Endothelial cell of umbilical vein (primary cell): ENCODE measurements at regions not wholly inside any gene's neighbourhood (a gene's known extent, or its start where the extent isn't known, plus 50 kb on each side); places are given as distances from the start of the nearest gene placed in this dataset.

Experiments used
- BruUV-seq: library from RNA; stranded (reverse); fragments of 400-500 nt; replicated peaks from 2 replicates; lab custom pipeline; 2021; lab: Mats Ljungman, UMichigan
- CTCF ChIA-PET: fragments of 300-600, 350-600 bp; sonication (Branson Sonifier 250); formaldehyde crosslinking; loops from one replicate; lab custom pipeline; 2021; ENCODE audit warnings: antibody characterized with exemption, inconsistent platforms; lab: Charles Lee
- POLR2A ChIA-PET: fragments of 300-600, 350-600 bp; sonication (Branson Sonifier 250); formaldehyde crosslinking; loops from one replicate; lab custom pipeline; 2021; ENCODE audit warnings: antibody characterized with exemption, inconsistent platforms; lab: Charles Lee
- DNase-seq: peaks from one replicate; pipeline ENCODE4 v3.0.0-alpha.2; 2011; ENCODE audit warnings: low read depth, low spot score
- FAIRE-seq: peaks from 2 replicates; lab custom pipeline; 2011; peaks lifted over from hg19 to GRCh38; lab: Jason Lieb, UNC
- H2AFZ ChIP-seq: 2 replicates; pipeline ENCODE4 v1.6.0; 2012; ENCODE audit warnings: low read depth, low read length, control low read depth, inconsistent platforms
- H3K27ac ChIP-seq: 2 replicates; pipeline ENCODE4 v1.5.1; 2011; ENCODE audit warnings: low read depth, mild to moderate bottlenecking, control low read depth, low read length, moderate library complexity; ENCODE audit not compliant: insufficient read depth
- H3K27me3 ChIP-seq, 2 experiments: 2 replicates each; pipeline versions ENCODE4 v1.6.0 to v1.6.1; 2011; ENCODE audit warnings: low read length in 2 of 2, mixed read lengths in 1 of 2; ENCODE audit not compliant: control insufficient read depth in 2 of 2, insufficient read depth in 2 of 2
- H3K36me3 ChIP-seq, 2 experiments: 2 replicates in 1 of 2; 3 replicates in 1 of 2; pipeline ENCODE4 v1.5.1; 2011; ENCODE audit warnings: low read length in 2 of 2, mild to moderate bottlenecking in 1 of 2, moderate library complexity in 1 of 2; ENCODE audit not compliant: control insufficient read depth in 2 of 2, insufficient read depth in 2 of 2; ENCODE audit errors: extremely low read depth in 1 of 2
- H3K4me1 ChIP-seq: 3 replicates; pipeline ENCODE4 v1.5.1; 2011; ENCODE audit warnings: mild to moderate bottlenecking, low read length; ENCODE audit not compliant: control insufficient read depth, insufficient read depth; ENCODE audit errors: extremely low read depth
- H3K4me2 ChIP-seq: 2 replicates; pipeline ENCODE4 v1.6.1; 2011; ENCODE audit warnings: low read length, control low read depth, mixed read lengths; ENCODE audit not compliant: insufficient read depth
- H3K4me3 ChIP-seq, 3 experiments: fragments of 200-600 bp in 1 of 3; sonication (generic), shearing (Covaris generic) in 1 of 3; replicated peaks in 1 of 3; 2 replicates each; pipeline ENCODE4 v1.5.1; 2011 to 2016; ENCODE audit warnings: control low read depth in 3 of 3, low read length in 3 of 3, mild to moderate bottlenecking in 2 of 3, inconsistent platforms in 1 of 3, low read depth in 1 of 3, moderate library complexity in 1 of 3; ENCODE audit not compliant: insufficient read depth in 1 of 3
- H3K79me2 ChIP-seq: 2 replicates; pipeline ENCODE4 v1.6.0; 2012; ENCODE audit warnings: low read length, inconsistent platforms; ENCODE audit not compliant: control insufficient read depth, insufficient read depth
- H3K9ac ChIP-seq: replicated peaks from 2 replicates; pipeline ENCODE3; 2011; ENCODE audit warnings: low read length, control low read depth; ENCODE audit not compliant: insufficient read depth; ENCODE audit errors: extremely low read depth
- H3K9me1 ChIP-seq: replicated peaks from 3 replicates; pipeline ENCODE4 v1.6.0; 2011; ENCODE audit warnings: mild to moderate bottlenecking, low read length; ENCODE audit not compliant: control insufficient read depth, insufficient read depth; ENCODE audit errors: extremely low read depth
- H3K9me3 ChIP-seq: replicated peaks from 2 replicates; pipeline ENCODE4 v1.5.1; 2012; ENCODE audit warnings: low read length, inconsistent platforms; ENCODE audit not compliant: control insufficient read depth, insufficient read depth
- H4K20me1 ChIP-seq: replicated peaks from 2 replicates; pipeline ENCODE3; 2011; ENCODE audit warnings: mild to moderate bottlenecking, low read length; ENCODE audit not compliant: control insufficient read depth, insufficient read depth; ENCODE audit errors: extremely low read depth
- CTCF ChIP-seq, 2 donors: IDR thresholded peaks; 1 replicate in 1 of 2; 2 replicates in 1 of 2; pipeline ENCODE4 v1.5.1; 2011; ENCODE audit warnings: low read length in 2 of 2, mild to moderate bottlenecking in 2 of 2, moderate library complexity in 2 of 2, control low read depth in 1 of 2, inconsistent platforms in 1 of 2, low read depth in 1 of 2; ENCODE audit not compliant: insufficient read depth in 1 of 2; ENCODE audit errors: extremely low read depth in 1 of 2
- EZH2 ChIP-seq: IDR thresholded peaks from 2 replicates; pipeline ENCODE4 v1.6.1; 2012; ENCODE audit warnings: borderline replicate concordance, low read depth, mild to moderate bottlenecking, moderate library complexity, low read length, inconsistent platforms; ENCODE audit not compliant: severe bottlenecking
- FOS ChIP-seq: IDR thresholded peaks from 2 replicates; pipeline ENCODE4 v1.6.1; 2011; ENCODE audit warnings: mild to moderate bottlenecking, low read length, moderate library complexity, borderline replicate concordance; ENCODE audit not compliant: insufficient read depth
- GATA2 ChIP-seq: IDR thresholded peaks from 2 replicates; pipeline ENCODE4 v1.7.0; 2011; ENCODE audit warnings: low read depth, mild to moderate bottlenecking, moderate library complexity, mixed read lengths, low read length; ENCODE audit not compliant: insufficient read length, insufficient read depth
- JUN ChIP-seq: IDR thresholded peaks from 2 replicates; pipeline ENCODE4 v1.6.1; 2011; ENCODE audit warnings: borderline replicate concordance, low read depth; ENCODE audit not compliant: insufficient read length, insufficient read depth
- MAX ChIP-seq: IDR thresholded peaks from 2 replicates; pipeline ENCODE4 v1.6.1; 2011; ENCODE audit not compliant: insufficient read depth, insufficient read length
- MYC ChIP-seq: IDR thresholded peaks from one replicate; pipeline ENCODE4 v1.6.1; 2011; ENCODE audit warnings: mild to moderate bottlenecking, low read depth, low read length
- POLR2A ChIP-seq: IDR thresholded peaks from 2 replicates; pipeline ENCODE4 v1.6.1; 2012; ENCODE audit warnings: low read depth, mild to moderate bottlenecking, control low read depth, low read length
- POLR2AphosphoS5 ChIP-seq: IDR thresholded peaks from 2 replicates; pipeline ENCODE4 v1.6.1; 2012; ENCODE audit warnings: low read depth, mild to moderate bottlenecking, control low read depth, low read length, moderate library complexity; ENCODE audit not compliant: insufficient read depth
- dilution Hi-C: fragments of 300-500 bp; cut with MboI; formaldehyde crosslinking; loops from one replicate; pipeline ENCODE4 v1.15.0; 2019; ENCODE audit warnings: low sequenced_read_pairs; ENCODE audit not compliant: extremely low pct_ligation_motif_present
- intact Hi-C: fragments of 100-400 bp; cut with micrococcal nuclease; formaldehyde crosslinking; loops from one replicate; pipeline ENCODE4 v1.10.0; 2022

- Histone ChIP-seq H3K9ac (no peak overlapping the region), H3K9me1 (no peaks in the 10 kb centered on the region), H3K9me3 (no peaks in the 10 kb centered on the region), H3K27ac (no peak overlapping the region), H2AFZ (no peak overlapping the region), H4K20me1 (no peaks in the 10 kb centered on the region), H3K36me3 (no peaks in the 10 kb centered on the region), H3K4me3 (no peak overlapping the region), H3K27me3 (no peaks in the 10 kb centered on the region), H3K79me2 (no peaks in the 10 kb centered on the region), H3K4me1 (no peaks in the 10 kb centered on the region), H3K4me2 (no peak overlapping the region)
- intact Hi-C loops (no loop called here), dilution Hi-C loops (no loop called here)
- POLR2A ChIA-PET: no interaction called here
- DNase-seq (no peak), FAIRE-seq (no peak)
- CTCF ChIA-PET: no interaction called here
- no TSS peak for BruUV-seq
- no peak for TF ChIP-seq POLR2A
- no peak for TF ChIP-seq MAX
- TF ChIP-seq POLR2AphosphoS5: no peak
- no peak for TF ChIP-seq GATA2
- TF ChIP-seq EZH2: no peak
- no peak for TF ChIP-seq CTCF (IDR thresholded peaks at IDR 0.05; ENCODE audit: extremely low read depth in 1 of 2, insufficient read depth in 1 of 2, low read depth in 1 of 2, low read length in 2 of 2)
- no peak for TF ChIP-seq MYC
- no peak for TF ChIP-seq FOS
- TF ChIP-seq JUN: no peak
These were observed 754.5 kb upstream of the LRRN3 start for GRCh38 chr7:110336423-110336822.
